ACHN (cell line): ENCODE measurements at regions not wholly inside any gene's neighbourhood (a gene's known extent, or its start where the extent isn't known, plus 50 kb on each side); places are given as distances from the start of the nearest gene placed in this dataset.

Source experiments
- DNase-seq: peaks from one replicate; pipeline ENCODE4 v3.0.0-alpha.2; 2015
- in situ Hi-C: cut with HindIII; loops from 2 replicates; pipeline ENCODE4 v1.10.0; 2017; ENCODE audit warnings: low sequenced_read_pairs, low pct_ligation_motif_present, low pct_unique_long_range_greater_than_20kb

DNA sequence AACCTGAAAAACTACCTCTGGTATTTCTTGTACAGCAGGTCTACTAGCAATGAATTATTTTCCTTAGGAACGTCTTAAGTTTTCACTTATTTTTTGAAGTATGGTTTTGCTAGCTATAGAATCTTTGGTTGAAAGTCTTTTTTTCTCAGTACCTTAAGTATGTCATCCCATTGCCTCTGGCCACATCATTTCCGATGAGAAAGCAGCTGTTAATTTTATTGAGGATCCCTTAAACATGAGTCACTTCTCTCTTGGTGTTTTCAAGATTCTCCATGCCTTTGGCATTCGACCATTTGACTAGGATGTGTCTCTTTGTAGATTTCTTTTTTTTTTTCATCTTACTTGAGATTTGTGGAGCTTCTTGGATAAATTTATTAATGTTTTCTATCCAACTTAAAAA lies 803.8 kb upstream of the AMOT start:
- DNase-seq = no peak
- in situ Hi-C loops = no loop called here

DNA sequence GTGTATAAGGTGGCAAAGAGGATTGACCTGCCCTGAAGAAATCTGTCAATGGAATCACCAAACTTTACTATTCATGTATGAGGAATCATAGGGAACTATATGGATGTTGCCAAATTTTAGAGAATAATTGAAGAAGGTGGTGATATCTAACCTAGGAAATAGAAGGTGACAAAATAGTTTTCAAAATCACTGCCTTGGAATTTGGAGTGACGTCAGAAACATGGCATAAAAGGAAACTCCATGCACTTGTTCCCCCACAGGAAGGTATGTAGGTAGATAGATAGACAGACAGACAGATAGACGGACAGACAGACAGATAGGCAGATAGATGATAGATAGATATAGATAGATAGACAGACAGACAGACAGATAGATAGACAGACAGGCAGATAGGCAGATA lies 793.9 kb upstream of the AMOT start:
- in situ Hi-C loops = no loop called here

DNA sequence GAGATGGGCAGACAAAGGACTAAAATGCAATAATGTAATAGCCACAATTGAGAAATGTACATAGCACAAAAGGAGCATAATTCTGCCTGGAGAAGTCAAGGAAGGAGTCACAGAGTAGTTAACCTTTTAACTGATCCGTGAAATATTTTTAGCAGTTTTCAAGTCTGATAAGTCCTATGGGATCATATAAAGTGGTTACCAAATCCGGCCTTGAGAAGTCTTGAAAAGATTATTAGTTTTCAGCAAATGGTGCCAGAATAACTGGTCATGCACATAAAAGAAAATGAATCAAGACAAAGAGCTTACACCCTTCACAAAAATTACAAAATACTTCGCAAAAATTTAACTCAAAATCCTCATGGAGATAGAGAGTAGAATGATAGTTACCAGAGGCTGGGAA lies 788.7 kb upstream of the AMOT start:
- in situ Hi-C loops = no loop called here
- DNase-seq = no peak

More for the DNA sequence above, 793.9 kb upstream of the AMOT start:
- DNase-seq = no peak

DNA sequence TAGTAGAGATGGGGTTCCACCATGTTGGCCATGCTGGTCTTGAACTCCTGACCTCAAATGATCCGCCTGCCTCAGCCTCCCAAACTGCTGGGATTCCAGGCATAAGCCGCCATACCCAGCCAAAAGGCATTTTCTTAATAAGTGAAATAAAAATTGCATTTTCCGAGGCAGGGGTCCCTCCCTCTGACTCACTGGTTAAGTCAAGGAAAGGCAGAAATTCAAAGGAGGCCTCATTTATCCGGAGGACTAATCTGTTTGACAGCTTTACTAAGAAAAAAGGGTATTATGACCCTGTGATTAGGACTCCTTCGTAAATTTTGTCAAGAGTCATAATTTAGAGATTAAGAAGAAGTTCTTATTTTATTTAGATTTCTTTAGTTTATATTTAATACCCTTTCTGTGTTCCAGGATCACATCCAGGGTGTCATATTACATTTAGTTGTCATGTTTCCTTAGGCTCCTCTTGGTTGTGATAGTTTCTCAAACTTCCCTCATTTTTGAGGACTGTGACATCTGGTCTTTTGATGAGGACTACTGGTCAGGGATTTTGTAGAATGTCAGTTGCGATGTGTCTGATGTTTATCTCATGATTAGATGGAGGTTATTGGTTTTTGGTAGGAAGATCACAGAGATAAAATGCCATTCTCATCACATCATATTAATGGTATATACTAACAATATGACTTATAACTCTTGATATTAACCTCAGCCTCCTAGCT lies 753.7 kb upstream of the AMOT start:
- in situ Hi-C loops = no loop called here
- no peak for DNase-seq

DNA sequence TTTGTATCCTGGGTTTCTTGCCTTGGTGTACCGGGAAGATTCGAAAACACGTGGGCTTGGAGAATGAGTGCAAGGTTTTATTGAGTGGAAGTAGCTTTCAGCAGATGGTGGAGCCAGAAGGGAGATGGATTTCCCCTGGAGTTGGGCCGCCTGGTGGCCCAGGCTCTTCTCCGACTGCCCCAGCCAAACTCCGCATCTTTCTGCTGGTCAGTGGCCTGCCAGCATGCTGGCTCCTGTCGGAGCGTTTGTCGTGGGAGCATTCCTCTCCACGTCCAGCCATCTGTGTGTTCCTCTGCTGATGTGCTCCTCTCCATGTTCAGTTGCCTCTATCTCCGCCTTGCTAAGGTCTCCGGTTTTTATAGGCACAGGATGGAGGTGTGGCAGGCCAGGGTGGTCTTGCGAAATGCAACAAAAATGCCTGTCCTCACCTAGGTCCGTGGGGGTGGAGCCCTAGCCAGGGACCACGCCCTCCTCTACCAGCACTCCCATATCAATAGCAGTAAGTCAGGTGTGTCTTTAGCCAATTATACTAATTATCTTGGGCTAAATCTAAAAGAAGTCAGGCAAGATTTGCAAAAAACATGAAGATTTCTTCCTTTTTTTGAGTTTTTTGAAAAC lies 745.8 kb upstream of the AMOT start:
- in situ Hi-C loops = no loop called here
- DNase-seq = no peak

DNA sequence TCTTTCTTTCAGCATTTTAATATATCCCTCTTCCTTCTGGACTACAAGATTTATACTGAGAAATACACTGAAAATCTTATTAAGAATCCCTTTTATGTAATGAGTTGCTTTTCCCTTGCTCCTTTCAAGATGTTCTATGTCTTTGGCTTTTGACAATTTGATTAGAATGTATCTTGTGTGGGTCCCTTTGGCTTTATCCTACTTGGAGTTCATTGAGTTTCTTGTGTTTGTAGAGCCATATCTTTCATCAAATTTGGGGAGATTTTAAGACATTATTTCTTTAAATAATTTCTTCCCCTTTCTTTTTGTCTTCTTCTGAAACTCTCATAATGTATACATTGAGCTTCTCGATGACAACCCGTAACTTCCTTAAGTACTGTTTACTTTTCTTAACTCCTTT lies 739.9 kb upstream of the AMOT start:
- no peak for DNase-seq
- in situ Hi-C loops = no loop called here

DNA sequence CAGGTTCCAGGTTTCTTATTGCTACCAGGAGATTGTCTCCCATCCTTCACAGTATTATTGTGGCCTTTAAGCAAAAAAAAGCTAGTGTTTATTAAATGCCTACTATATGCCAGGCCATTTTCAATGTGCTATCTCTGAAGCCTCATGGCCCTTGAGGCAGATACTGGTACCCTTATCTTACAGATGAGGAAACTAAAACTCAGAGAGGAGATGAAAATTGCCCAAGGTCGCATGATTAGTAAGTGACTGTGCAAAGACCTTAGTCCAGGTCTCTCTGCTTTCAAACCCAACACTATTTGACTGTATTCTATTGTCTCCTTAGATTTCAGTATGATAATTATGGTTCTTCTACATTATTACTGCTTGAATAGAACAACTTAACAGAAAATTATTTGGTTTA lies 717.9 kb upstream of the AMOT start:
- no peak for DNase-seq
- in situ Hi-C loops = no loop called here

DNA sequence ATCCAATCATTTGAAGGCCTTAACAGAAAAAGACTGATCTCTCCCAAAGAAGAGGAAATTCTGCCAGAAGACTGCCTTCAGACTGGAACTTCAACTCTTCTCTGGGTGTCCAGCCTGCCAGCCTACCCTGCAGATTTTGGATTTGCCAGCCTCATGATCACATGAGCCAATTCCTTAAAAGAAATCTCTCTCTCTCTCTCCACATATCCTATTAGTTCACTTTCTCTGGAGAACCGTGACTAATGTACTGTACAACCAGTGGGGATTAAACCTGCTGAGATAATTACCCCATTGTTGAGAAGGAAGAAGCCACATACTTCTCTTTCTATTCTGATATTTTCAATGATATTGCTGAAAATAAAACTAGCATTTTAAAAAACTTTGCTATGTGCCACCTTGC lies 711.3 kb upstream of the AMOT start:
- DNase-seq = no peak
- in situ Hi-C loops = no loop called here

DNA sequence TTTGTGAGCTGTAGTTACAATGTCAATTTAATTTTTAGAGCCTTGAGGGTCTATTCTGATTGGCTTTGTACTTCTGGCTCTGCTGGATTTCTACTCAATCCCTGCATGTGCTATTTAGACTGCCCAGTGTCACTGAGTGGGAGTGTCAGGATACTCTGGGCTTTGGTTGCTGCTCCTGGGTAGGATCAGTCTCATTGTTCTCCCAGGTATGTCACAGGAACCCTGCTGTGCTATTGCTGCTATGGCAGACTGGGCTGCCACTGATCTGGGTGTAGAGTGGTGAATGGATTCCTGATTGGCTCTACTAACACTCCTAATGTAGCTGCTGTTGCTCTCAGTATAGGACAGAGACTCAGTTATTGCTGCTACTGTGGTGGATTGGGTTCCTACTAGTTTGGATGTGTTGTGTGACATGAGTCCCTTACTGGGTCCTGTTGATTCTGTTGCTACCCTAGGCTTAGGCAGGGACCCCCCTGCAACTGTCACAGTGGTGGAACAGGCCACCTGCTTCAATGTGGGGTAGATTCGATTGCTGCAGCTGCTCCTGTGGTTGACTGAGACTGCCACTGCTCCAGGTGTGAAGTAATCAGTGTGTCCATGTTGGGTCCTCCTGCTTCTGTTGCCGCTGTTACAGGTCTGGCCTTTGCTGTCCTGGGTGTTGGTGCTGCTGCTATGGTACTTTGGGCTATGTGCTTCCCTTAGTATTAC lies 707.8 kb upstream of the AMOT start:
- in situ Hi-C loops = no loop called here
- DNase-seq = no peak

DNA sequence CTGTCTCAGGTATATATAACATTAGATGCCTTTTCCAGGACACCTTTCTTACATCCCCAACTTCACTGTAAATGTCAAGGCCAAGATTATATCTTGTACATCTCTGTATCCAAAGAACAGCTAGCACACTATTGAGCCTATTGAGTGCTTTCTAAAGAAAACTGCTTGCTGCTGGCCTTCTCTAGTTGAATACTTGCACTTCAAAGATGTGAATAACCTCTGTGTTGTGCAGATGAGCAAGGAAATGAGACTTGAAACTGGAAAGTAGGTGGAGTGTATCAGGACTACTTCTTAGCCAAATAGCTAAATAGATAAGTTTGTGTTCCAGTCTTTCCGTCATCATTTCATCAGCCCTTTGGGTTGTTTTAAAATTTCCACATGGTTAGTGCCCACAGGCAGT lies 704.4 kb upstream of the AMOT start:
- in situ Hi-C loops = no loop called here

DNA sequence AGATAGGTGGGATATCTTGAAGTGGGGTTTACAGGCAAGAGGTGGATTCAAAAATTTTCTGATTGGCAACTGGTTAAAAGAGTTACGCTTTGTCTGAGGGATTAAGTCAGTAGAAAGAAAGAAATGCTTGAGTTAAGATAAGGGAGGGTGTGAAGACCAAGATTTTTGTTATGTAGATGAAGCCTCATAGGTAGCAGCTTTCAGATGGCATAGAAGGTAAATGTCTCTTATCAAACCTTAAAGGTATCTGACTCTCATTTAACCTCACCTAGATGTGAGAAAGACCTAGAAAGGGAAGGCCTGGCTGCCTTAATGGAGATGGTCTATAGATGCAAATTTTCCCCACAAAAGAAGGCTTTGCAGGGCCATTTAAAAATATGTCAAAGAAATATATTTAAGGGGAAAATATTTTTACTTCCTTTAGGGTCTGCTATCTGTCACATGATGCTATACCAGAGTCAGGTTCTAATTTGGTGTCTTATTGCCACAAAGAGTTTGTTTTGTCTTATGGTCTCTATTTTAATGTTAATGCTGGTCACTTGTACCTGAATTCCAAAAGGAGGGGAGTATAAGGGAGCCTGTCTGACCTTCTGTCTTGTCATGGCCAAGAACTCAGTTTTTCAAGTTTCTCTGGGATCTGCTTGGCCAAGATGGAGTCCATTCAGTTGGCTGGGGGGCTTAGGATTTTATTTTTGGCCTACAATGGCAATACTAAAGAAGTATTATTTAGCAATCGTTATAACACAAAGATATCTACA lies 699.1 kb upstream of the AMOT start:
- no peak for DNase-seq
- in situ Hi-C loops = no loop called here

More for the DNA sequence above, 704.4 kb upstream of the AMOT start:
- DNase-seq = no peak

DNA sequence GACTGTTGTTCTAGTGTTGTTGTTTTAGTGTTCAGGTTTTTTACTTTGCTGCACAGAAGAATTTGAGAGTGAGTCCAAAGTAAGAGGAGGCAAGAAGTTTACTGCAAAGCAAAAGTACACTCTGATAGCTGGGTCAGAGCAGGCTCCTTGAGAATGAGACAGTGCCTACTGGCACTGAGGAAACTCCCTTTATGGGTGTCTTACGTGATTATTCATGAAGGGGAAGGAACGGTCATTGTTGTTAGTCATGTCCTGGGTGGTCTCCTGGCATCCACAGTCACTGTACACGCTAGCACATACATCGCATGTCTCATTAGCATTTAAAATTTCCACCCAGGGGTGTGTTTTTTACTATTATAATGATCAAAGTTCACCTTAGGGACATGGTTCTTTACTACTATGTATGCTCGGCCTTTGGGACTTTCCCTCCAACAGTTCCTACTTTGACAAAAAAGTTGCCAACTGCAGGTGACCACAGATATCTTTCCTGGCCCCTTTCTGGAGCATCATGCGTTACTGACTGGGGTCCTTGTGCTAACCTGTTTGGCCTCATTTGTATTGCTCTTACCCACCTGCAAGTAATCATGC lies 688.9 kb upstream of the AMOT start:
- DNase-seq = no peak
- in situ Hi-C loops = no loop called here

DNA sequence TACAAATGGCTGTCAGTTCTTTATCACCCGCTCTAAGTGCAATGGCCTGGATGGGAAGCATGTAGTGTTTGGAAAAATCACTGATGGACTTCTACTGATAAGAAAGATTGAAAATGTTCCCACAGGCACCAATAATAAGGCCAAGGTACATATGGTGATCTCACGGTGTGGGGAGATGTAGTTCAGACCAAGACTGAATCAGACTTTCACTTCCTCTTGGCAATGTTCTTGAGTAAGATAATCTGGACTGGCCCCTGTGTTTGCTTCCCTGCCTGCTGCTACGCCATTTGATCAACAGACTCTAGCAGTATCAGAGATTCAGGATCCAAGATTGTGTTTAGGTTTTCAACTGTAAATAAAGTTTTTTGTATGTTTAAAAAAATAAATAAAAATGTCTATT lies 682.2 kb upstream of the AMOT start:
- in situ Hi-C loops = no loop called here
- DNase-seq = no peak

DNA sequence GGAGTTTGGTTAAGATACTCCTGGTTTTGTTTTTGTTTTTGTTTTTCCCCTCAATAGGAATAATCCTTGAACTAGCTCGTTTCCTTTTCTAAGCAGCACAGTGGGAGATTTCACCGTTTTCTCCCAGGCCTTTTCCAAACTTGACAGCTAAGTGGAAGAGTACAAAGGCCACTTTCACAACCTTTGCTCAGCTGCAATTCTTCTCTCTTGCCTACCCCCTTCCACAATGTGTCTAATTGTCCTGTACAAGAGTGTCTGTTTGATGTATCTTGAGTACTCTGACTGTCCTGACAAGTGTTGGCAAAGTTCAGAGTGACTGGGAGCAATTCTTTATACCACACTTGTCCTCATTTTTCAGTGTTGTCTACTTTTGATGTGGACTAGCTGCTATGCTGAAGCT lies 674.3 kb upstream of the AMOT start:
- DNase-seq = no peak
- in situ Hi-C loops = no loop called here

DNA sequence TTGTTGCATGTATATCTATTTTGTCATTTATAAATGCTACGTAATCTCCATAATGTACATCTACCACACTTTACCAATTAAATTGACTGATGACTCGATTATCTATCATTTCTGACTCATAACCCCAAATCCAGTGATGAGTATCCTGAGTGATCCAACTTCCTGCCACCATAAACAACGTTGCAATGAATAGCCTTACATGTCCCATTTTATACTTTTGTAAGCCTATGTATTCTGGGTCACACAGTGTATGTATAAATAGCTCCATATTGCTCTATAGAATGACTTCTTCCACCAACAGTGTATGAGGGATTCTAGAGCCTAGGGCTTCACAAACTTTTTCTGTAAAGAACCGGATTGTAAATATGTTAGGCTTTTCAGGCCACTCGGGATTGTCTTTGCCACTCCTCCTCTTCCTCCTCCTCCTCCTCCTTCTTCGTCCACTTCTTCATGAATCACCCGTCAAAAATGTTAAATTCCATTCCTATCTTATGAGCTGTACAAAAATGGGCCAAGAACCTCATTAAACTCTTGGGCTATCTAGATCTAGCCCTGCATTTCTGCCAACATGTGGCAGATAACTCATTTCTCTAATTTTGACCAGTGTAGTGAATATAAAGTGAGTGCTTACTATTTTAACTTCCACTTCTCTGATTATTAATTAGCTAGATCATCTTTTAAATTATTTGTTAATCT lies 672.2 kb upstream of the AMOT start:
- in situ Hi-C loops = no loop called here
- peak; percentile 78 for DNase-seq

DNA sequence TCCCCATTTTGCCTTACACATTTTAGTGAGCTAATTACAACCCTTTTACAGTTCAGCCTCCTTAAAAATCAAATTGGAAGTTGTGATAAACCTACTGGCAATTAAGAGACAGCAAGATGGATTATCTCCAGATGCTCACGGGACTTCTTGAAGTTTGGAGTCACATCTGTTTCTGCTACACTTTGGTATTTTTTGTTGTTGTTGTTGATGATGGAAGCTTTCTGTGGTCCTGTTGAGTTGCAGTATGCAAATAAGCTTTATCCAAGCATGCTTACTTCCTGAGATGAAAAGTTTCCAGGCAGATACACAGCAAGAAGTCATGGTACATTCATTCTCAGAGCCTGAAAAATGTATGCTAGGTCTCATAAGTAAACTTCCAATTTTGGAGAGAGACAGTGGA lies 670.0 kb upstream of the AMOT start:
- no peak for DNase-seq
- in situ Hi-C loops = no loop called here

DNA sequence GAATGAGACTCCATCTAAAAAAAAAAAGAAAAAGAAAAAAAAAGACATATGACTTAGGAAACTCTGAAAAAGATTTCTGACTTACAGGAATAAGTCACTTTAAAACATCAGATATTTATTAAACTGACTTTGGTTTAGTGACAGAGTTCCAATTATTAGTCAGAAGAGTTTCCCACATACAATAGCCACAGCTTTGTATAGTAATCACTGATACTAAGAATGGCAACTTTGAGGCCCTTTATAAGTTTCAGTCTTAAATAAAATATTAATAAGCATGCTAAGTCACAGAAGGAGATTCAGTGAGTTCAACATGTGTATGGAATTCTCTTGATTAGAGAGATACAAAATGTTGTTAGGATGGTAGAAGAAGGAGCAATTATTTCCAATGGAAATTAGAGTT lies 652.3 kb upstream of the AMOT start:
- DNase-seq = no peak
- in situ Hi-C loops = no loop called here

DNA sequence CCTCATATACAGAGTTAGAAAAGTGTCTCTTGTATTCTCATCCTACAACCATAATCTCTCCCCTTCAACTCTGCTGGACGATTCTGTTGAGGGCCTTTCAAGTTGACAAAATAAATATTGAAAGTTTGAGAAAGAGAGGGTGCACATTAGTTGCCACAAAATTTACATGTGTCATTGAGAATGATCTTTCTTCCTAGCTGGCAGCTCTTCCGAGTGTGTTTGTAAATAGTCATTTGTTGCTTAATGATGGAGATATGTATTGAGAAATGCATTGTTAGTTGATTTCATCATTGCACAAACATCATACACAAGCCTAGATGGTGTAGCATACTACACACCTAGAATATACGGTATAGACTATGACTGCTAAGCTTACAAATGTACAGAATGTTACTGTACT lies 632.8 kb upstream of the AMOT start:
- no peak for DNase-seq
- in situ Hi-C loops = no loop called here
